ENCODE measurements at regions not wholly inside any gene's neighbourhood (a gene's known extent, or its start where the extent isn't known, plus 50 kb on each side); places are given as distances from the start of the nearest gene placed in this dataset.
A peak's percentile ranks its signal among the peaks of the same experiment; 100 is the strongest.

DNA sequence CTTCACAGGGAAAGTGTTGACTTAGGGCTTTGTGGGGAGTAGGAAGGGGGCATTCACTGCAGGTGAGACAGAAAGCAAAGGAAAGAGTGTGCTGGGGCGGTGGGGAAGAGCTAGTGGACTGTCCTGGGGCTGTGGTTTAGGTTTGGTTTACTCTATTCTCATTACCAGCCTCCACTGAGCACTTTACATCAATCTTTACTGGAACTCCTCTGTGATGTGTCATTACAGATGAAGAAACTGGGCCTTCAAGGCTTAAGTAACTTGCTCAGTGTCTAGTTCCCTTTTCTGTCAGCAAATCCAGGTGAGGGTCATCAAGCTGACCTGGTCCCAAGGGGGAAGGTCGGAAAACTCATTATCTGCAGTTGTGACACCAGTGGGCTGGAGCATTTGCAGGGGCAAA lies 120.2 kb upstream of the PFN2 start:
- TF ChIP-seq, protein P1, sequence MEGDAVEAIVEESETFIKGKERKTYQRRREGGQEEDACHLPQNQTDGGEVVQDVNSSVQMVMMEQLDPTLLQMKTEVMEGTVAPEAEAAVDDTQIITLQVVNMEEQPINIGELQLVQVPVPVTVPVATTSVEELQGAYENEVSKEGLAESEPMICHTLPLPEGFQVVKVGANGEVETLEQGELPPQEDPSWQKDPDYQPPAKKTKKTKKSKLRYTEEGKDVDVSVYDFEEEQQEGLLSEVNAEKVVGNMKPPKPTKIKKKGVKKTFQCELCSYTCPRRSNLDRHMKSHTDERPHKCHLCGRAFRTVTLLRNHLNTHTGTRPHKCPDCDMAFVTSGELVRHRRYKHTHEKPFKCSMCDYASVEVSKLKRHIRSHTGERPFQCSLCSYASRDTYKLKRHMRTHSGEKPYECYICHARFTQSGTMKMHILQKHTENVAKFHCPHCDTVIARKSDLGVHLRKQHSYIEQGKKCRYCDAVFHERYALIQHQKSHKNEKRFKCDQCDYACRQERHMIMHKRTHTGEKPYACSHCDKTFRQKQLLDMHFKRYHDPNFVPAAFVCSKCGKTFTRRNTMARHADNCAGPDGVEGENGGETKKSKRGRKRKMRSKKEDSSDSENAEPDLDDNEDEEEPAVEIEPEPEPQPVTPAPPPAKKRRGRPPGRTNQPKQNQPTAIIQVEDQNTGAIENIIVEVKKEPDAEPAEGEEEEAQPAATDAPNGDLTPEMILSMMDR (IDR thresholded peaks at IDR 0.05; ENCODE audit: insufficient read depth, low read depth, low read length, missing control alignments) = no peak
- H3K4me3 ChIP-seq (ENCODE audit: low read depth, low read length) = no peak overlapping the region
- peak; percentile 24 for DNase-seq (ENCODE audit: low read depth)

- no peak overlapping the region for H3K4me3 ChIP-seq (ENCODE audit: low read depth, low read length)
- TF ChIP-seq, protein P1 (IDR thresholded peaks at IDR 0.05; ENCODE audit: insufficient read depth, low read depth, low read length, missing control alignments) = no peak
- no peak for DNase-seq (ENCODE audit: low read depth)
These were observed 119.3 kb upstream of the PFN2 start for GRCh38 chr3:150090006-150090405.

DNA sequence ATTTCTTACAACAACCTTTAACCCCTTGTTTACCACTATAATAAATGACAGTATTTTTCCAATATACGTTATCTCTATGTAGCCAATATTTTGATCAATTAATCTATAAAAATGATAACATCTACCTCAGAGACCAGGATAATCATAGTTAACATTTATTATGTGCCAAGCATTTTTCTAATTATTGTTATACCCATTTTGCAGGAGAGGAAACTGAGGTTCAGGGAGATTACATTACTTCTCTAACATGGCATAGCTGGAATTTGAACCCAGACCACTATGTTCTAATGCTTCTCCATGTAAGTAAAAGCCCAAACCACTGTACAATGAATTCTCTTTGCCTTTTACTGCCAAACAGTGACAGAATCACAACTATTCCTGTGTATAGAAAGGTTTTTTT lies 113.4 kb upstream of the PFN2 start:
- no peak for DNase-seq (ENCODE audit: low read depth)
- TF ChIP-seq, protein P1 (IDR thresholded peaks at IDR 0.05; ENCODE audit: insufficient read depth, low read depth, low read length, missing control alignments) = no peak
- H3K4me3 ChIP-seq (ENCODE audit: low read depth, low read length) = no peak overlapping the region

DNA sequence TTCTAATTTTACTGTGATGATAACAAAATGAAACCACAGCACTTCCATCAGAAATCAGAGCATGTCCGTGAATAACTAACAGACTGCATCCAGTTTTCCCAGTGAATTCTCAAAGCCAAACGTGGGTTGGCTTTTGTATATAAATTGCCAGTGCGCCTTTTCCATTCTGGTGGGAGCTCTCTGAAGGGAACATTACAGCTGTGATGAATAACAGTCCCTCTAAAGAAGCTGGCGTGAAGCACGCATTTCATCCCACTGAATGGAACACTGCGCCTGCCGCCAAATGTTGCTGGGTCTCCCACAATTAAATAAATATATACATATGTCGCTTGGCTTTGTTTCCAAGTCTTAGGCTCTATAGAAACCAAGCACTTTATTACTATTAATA lies 113.0 kb upstream of the PFN2 start:
- DNase-seq (ENCODE audit: low read depth) = no peak
- TF ChIP-seq, protein P1 (IDR thresholded peaks at IDR 0.05; ENCODE audit: insufficient read depth, low read depth, low read length, missing control alignments) = no peak
- no peak overlapping the region for H3K4me3 ChIP-seq (ENCODE audit: low read depth, low read length)

DNA sequence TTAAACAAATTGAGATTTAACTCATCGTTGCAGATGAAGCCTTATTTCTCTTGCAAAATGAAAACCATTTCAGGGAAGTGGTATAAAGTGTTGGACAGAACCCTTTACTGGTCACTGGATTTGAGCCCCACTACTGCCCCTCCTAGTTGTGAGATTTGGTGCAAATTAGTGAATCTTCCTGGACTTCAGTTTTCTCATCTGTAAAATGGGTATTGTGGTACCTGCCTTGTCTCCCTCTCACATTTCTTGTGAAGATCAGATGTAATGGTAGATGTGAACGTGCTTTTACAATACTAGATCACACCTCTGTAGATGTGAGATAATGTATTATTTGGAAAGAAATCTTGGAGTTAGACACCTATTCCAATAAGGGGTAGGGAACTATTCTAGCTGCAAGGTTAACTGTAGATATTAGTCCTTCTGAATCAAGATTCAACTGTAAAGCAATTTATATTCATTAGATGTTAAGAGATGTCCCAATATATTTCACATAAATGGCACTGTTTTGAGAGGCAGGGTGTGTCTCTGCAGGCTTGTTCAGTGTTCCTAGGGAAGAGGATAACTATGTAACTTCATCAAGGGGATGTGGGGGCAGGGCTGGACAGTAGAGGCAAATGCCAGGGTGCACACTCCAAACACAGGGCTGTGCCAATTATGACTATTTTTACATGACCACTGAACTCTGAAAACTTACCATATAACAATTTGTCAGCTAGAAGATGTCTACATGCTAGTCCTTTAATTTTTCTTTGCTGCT lies 112.4 kb upstream of the PFN2 start:
- no peak overlapping the region for H3K4me3 ChIP-seq (ENCODE audit: low read depth, low read length)
- TF ChIP-seq, protein P1 (IDR thresholded peaks at IDR 0.05; ENCODE audit: insufficient read depth, low read depth, low read length, missing control alignments) = no peak
- no peak for DNase-seq (ENCODE audit: low read depth)

GRCh38 chr3:150081084-150081483 lies 110.4 kb upstream of the PFN2 start:
- no peak overlapping the region for H3K4me3 ChIP-seq (ENCODE audit: low read depth, low read length)
- DNase-seq (ENCODE audit: low read depth) = no peak
- TF ChIP-seq, protein P1 (IDR thresholded peaks at IDR 0.05; ENCODE audit: insufficient read depth, low read depth, low read length, missing control alignments) = no peak

Data from GM12865 (cell line).